Heart right ventricle (tissue), 16 donors: ENCODE measurements at regions not wholly inside any gene's neighbourhood (a gene's known extent, or its start where the extent isn't known, plus 50 kb on each side); places are given as distances from the start of the nearest gene placed in this dataset.

Experiments used
- ATAC-seq, 8 donors: fragments of 200-7000 bp; cut with Tn5 transposase; one replicate each; pipeline ENCODE4 v1.9.1; 2020; ENCODE audit warnings: mild to moderate bottlenecking in 8 of 8, moderate library complexity in 8 of 8, moderate number of reproducible peaks in 1 of 8
- DNase-seq, 2 donors: peaks; one replicate each; pipeline ENCODE4 v3.0.0-alpha.2; 2020
- H3K27ac ChIP-seq, 10 donors: fragments of 200-600 bp; sonication (generic) in 2 of 10; one replicate each; pipeline versions ENCODE4 v1.5.0 to v1.8.0; 2020 to 2022; ENCODE audit warnings: mild to moderate bottlenecking in 3 of 10
- H3K27me3 ChIP-seq, 7 donors: fragments of 200-600 bp; one replicate each; pipeline ENCODE4 v1.8.0; 2021 to 2022; ENCODE audit warnings: mild to moderate bottlenecking in 2 of 7
- H3K36me3 ChIP-seq, 9 donors: fragments of 200-600 bp; sonication (generic) in 1 of 9; one replicate each; pipeline versions ENCODE4 v1.5.0 to v1.8.0; 2020 to 2022; ENCODE audit warnings: mild to moderate bottlenecking in 2 of 9
- H3K4me1 ChIP-seq, 9 donors: fragments of 200-600 bp; sonication (generic) in 1 of 9; one replicate each; pipeline versions ENCODE4 v1.5.0 to v1.8.0; 2020 to 2022; ENCODE audit warnings: mild to moderate bottlenecking in 4 of 9
- H3K4me3 ChIP-seq, 10 donors: fragments of 200-600 bp; sonication (generic) in 2 of 10; one replicate each; pipeline versions ENCODE4 v1.5.0 to v1.8.0; 2020 to 2022; ENCODE audit warnings: mild to moderate bottlenecking in 7 of 10, moderate library complexity in 2 of 10
- H3K9me3 ChIP-seq, 11 donors: fragments of 200-600 bp in 10 of 11; sonication (generic) in 2 of 11; one replicate each; pipeline versions ENCODE4 v1.5.0 to v1.8.0; 2013 to 2022; ENCODE audit warnings: mild to moderate bottlenecking in 2 of 11, control low read depth in 1 of 11, moderate library complexity in 1 of 11
- CTCF ChIP-seq, 9 donors: fragments of 200-600 bp; sonication (generic) in 2 of 9; IDR thresholded peaks; one replicate each; pipeline versions ENCODE4 v1.5.0 to v1.8.0; 2021 to 2022; ENCODE audit warnings: antibody characterized with exemption in 9 of 9, mild to moderate bottlenecking in 5 of 9, moderate library complexity in 1 of 9
- WGBS, 2 donors: extraction: QIAGEN DNeasy Blood & Tissue Kit; methylation state at CpG; one replicate each; pipeline ENCODE4 v1.1.7; 2013; ENCODE audit warnings: inconsistent platforms in 1 of 2; 5-methylcytosine and 5-hydroxymethylcytosine counted together
- intact Hi-C, 10 donors: fragments of 100-400 bp; cut with DNase I; formaldehyde crosslinking; loops; one replicate each; pipeline versions ENCODE4 v1.11.1 to v1.14.2; 2022
- donor health status: Arrhythmogenic right ventricular cardiomyopathy.
- donor health status: ischemic (EF 13 %, LVEDD 7.1; RV severe dilation, severe dysfunction).
- donor health status: healthy with polysubstance abuse.
- donor health status: DM: no; HTN: yes; CAD: no.
- donor health status: DM: no; HTN: no; CAD: no.
- donor health status: ischemic (EF 25% LVEDD 6.9; RV normal size, moderate dysfunction).
- donor health status: ischemic (EF 25% LVEDD 5.7; RV mildly dilated, moderate dysfunction).
- donor health status: healthy.
- donor health status: DM: yes; HTN: yes; CAD: no.
- donor health status: Ischemic cardiomyopathy.
- donor health status: ischemic (EF 35%, LVEDD 5.7; RV mildly dilated, moderate dysfunction).
- donor health status: nonischemic (EF 11% LVEDD 7.7; RV severe dilation, severe dysfunction).
- donor health status: DM: yes; HTN: yes; CAD: no.
- donor health status: PGD.
- donor health status: ischemic (EF 29% LVEDD 5.4; RV normal size, mild dysfunction).
- donor health status: nonischemic (EF 23%, LVEDD 6.1; RV moderate dilation, normal function).

- WGBS, 2 donors = 87 to 92% methylated on average over 11 of the region's 11 CpGs
- intact Hi-C loops = no loop called here
- DNase-seq = no peak
Observed at GRCh38 chr5:166412191-166412590, 1879.3 kb upstream of the WWC1 start.

GRCh38 chr5:166427211-166427610 is 1864.2 kb upstream of the WWC1 start:
- no peaks in the 10 kb centered on the region for H3K36me3 ChIP-seq
- intact Hi-C loops = no loop called here
- H3K27ac ChIP-seq = no peak overlapping the region
- peaks cover 0 to 3% (median 0%) of the 10 kb centered on the region in 7 donors for H3K27me3 ChIP-seq
- no peak for TF ChIP-seq CTCF (IDR thresholded peaks at IDR 0.05)
- no peak overlapping the region for H3K4me3 ChIP-seq
- WGBS, 2 donors = 17 to 26% methylated on average over 3 of the region's 3 CpGs
- ATAC-seq (peak in 1 of 8 donors; percentile 52), DNase-seq (no peak)
- H3K4me1 ChIP-seq = no peaks in the 10 kb centered on the region
- no peaks in the 10 kb centered on the region for H3K9me3 ChIP-seq

More at GRCh38 chr5:166412191-166412590, 1879.3 kb upstream of the WWC1 start:
- no peaks in the 10 kb centered on the region for H3K4me1 ChIP-seq
- no peak overlapping the region for H3K4me3 ChIP-seq
- no peak overlapping the region for H3K27ac ChIP-seq
- no peak for TF ChIP-seq CTCF (IDR thresholded peaks at IDR 0.05)
- H3K36me3 ChIP-seq = no peaks in the 10 kb centered on the region
- H3K9me3 ChIP-seq = peaks cover 0 to 10% (median 0%) of the 10 kb centered on the region in 11 donors
- H3K27me3 ChIP-seq = no peaks in the 10 kb centered on the region
- ATAC-seq = no peak

- DNase-seq (no peak), ATAC-seq (no peak)
- Histone ChIP-seq H3K4me3 (no peak overlapping the region), H3K36me3 (no peaks in the 10 kb centered on the region), H3K27me3 (peaks cover 0 to 3% (median 0%) of the 10 kb centered on the region in 7 donors), H3K9me3 (no peaks in the 10 kb centered on the region), H3K4me1 (no peaks in the 10 kb centered on the region), H3K27ac (no peak overlapping the region)
- no peak for TF ChIP-seq CTCF (IDR thresholded peaks at IDR 0.05)
- 61 to 79% methylated on average over 2 of the region's 2 CpGs for WGBS, 2 donors
- intact Hi-C loops = no loop called here
Observed at GRCh38 chr5:166428264-166428803, 1863.1 kb upstream of the WWC1 start.

GRCh38 chr5:166430491-166431319 is 1860.7 kb upstream of the WWC1 start:
- TF ChIP-seq CTCF (IDR thresholded peaks at IDR 0.05) = no peak

More at GRCh38 chr5:166430491-166431319, 1860.7 kb upstream of the WWC1 start:
- H3K36me3 ChIP-seq = no peaks in the 10 kb centered on the region
- no peak overlapping the region for H3K4me3 ChIP-seq
- WGBS, 2 donors = 35 to 41% methylated on average over 5 of the region's 5 CpGs
- H3K27ac ChIP-seq = no peak overlapping the region
- peaks cover 0 to 3% (median 0%) of the 10 kb centered on the region in 7 donors for H3K27me3 ChIP-seq
- intact Hi-C loops = no loop called here
- no peak for DNase-seq
- peaks cover 0 to 5% (median 0%) of the 10 kb centered on the region in 11 donors for H3K9me3 ChIP-seq
- no peak for ATAC-seq
- no peaks in the 10 kb centered on the region for H3K4me1 ChIP-seq
